ENCODE measurements at regions not wholly inside any gene's neighbourhood (a gene's known extent, or its start where the extent isn't known, plus 50 kb on each side); places are given as distances from the start of the nearest gene placed in this dataset.

GRCh38 chr20:48141660-48142515 lies 356.6 kb upstream of the SULF2 start:
- Histone ChIP-seq H3K36me3 (no peaks in the 10 kb centered on the region), H3K27ac (no peak overlapping the region), H3K9me3 (ENCODE audit: severe bottlenecking) (no peaks in the 10 kb centered on the region), H3K4me3 (ENCODE audit: low read depth, low read length) (no peak overlapping the region), H3K27me3 (ENCODE audit: insufficient read depth, low read depth, severe bottlenecking) (no peaks in the 10 kb centered on the region)
- TF ChIP-seq CTCF (IDR thresholded peaks at IDR 0.05; ENCODE audit: low read depth, low read length) = no peak
- DNase-seq = no peak

DNA sequence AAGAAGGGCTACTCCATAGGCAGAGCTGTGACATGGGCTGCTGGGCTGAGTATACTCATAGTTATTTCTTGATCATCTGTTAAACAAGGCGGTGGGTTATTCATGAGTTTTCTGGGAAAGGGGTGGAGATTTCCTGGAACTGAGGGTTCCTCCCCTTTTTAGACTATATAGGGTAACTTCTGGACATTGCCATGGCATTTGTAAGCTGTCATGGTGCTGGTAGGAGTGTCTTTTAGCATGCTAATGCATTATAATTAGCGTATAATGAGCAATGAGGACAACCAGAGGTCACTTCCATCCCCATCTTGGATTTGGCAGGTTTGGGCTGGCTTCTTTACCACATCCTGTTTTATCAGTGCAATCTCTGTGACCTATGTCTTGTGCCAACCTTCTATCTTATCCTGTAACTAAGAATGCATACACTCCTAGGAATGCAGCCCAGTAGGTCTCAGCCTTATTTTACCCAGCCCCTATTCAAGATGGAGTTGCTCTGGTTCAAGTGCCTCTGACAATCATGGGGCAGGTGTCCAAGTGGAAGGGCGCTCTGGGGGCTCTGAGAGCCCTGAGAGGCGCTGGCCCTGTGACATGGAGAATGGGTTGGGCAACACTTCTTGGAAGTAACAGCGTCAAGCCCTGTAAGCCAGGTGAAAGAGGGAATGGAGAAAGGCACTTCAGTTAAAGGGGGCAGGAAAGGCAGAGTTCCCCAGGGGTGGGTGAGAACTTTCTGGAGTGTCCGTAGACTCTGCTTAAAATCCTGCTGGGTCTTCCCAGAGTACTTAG lies 354.2 kb upstream of the SULF2 start:
- Histone ChIP-seq H3K27ac (no peak overlapping the region), H3K27me3 (ENCODE audit: insufficient read depth, low read depth, severe bottlenecking) (no peaks in the 10 kb centered on the region), H3K36me3 (no peaks in the 10 kb centered on the region), H3K4me3 (ENCODE audit: low read depth, low read length) (no peak overlapping the region), H3K9me3 (ENCODE audit: severe bottlenecking) (no peaks in the 10 kb centered on the region)
- no peak for DNase-seq
- TF ChIP-seq CTCF (IDR thresholded peaks at IDR 0.05; ENCODE audit: low read depth, low read length) = no peak

- no peaks in the 10 kb centered on the region for H3K27me3 ChIP-seq (ENCODE audit: insufficient read depth, low read depth, severe bottlenecking)
- no peak overlapping the region for H3K27ac ChIP-seq
- H3K36me3 ChIP-seq = no peaks in the 10 kb centered on the region
- H3K4me3 ChIP-seq (ENCODE audit: low read depth, low read length) = no peak overlapping the region
- no peak for TF ChIP-seq CTCF (IDR thresholded peaks at IDR 0.05; ENCODE audit: low read depth, low read length)
- no peak for DNase-seq
- peaks cover 8% of the 10 kb centered on the region for H3K9me3 ChIP-seq (ENCODE audit: severe bottlenecking)
These were observed 347.6 kb upstream of the SULF2 start for GRCh38 chr20:48132834-48133233.

DNA sequence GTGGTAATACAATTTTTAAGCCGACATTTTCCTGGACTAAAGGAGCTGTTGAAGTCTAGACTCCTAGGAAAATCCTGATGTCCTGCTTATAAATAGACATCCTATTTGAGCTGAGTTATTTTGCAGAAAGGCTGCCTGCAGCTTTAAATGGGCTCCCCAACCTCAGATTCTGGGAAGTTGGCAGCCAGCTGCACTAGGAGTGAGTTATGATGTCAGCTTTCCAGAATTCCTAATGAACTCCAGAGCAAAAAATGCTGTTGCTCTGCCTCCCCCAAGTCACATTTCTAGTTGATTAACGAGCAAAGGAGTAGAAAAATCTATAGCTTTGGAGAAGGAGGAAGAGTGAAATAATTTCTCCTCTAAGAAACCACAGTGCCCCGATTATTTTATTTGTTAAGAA lies 346.3 kb upstream of the SULF2 start:
- Histone ChIP-seq H3K27ac (no peak overlapping the region), H3K36me3 (no peaks in the 10 kb centered on the region), H3K27me3 (ENCODE audit: insufficient read depth, low read depth, severe bottlenecking) (no peaks in the 10 kb centered on the region), H3K4me3 (ENCODE audit: low read depth, low read length) (no peak overlapping the region), H3K9me3 (ENCODE audit: severe bottlenecking) (peaks cover 8% of the 10 kb centered on the region)
- DNase-seq = no peak
- TF ChIP-seq CTCF (IDR thresholded peaks at IDR 0.05; ENCODE audit: low read depth, low read length) = no peak

DNA sequence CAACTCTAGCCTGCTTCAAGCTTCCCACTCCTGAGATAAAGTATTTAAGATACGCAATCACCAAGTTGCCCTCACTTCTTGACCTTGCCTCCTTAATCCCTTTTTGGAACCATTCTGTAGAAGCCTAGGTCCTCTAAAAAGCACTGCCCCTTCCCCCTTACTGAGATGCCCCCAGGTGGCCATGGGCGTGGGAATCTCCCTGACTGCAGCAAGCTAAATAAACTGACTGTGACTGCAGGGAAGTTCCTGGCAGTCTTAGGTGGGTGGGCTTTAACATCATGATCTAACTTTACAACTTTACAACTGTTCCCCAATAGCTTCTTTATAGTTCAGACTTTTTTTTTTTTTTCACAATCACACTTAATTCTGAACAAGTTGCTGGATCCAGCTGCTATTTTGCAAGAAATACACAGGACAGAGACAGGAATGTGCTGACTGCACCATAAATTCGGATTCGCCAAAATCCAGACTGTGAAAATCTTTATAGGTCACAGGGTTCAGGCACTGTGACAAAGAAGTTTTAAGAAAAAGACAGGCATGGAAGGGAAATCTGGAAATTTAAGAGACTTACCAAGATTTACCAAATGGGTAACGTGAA lies 344.2 kb upstream of the SULF2 start:
- H3K27me3 ChIP-seq (ENCODE audit: insufficient read depth, low read depth, severe bottlenecking) = no peaks in the 10 kb centered on the region
- H3K27ac ChIP-seq = no peak overlapping the region
- peaks cover 8% of the 10 kb centered on the region for H3K9me3 ChIP-seq (ENCODE audit: severe bottlenecking)
- no peaks in the 10 kb centered on the region for H3K36me3 ChIP-seq
- no peak overlapping the region for H3K4me3 ChIP-seq (ENCODE audit: low read depth, low read length)
- no peak for DNase-seq
- TF ChIP-seq CTCF (IDR thresholded peaks at IDR 0.05; ENCODE audit: low read depth, low read length) = no peak

Measured in WERI-Rb-1 (cell line).